GM18502 (cell line): ENCODE measurements at regions not wholly inside any gene's neighbourhood (a gene's known extent, or its start where the extent isn't known, plus 50 kb on each side); places are given as distances from the start of the nearest gene placed in this dataset.

Source experiments
- ATAC-seq: cut with Tn5 transposase; IDR thresholded peaks from one replicate; pipeline ENCODE4 v1.9.1; 2021; ENCODE audit warnings: mild to moderate bottlenecking; ENCODE audit not compliant: unreplicated experiment, poor library complexity

- no peak for ATAC-seq
Observed at GRCh38 chr2:217631115-217631514, 371.7 kb downstream of the TNS1 start.

DNA sequence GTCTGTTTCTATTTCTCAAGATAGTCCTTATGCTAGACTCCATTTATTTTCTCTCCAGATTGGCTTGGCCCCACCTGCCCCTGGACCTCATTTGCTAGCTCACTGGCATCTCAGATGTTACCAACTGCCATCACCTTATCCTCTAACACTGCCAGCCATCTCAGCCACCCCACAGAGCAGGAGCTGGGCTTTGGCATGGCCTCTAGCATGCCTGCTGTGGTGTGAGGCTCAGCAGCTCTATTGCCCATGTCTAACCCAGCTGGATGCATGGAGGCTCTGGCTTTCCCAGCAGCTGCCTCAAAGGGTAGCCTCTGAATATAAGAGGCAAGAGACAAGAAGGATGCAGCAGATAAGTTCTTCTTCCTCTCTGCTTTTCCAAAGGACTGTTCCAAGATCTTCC lies 373.4 kb downstream of the TNS1 start:
- no peak for ATAC-seq

DNA sequence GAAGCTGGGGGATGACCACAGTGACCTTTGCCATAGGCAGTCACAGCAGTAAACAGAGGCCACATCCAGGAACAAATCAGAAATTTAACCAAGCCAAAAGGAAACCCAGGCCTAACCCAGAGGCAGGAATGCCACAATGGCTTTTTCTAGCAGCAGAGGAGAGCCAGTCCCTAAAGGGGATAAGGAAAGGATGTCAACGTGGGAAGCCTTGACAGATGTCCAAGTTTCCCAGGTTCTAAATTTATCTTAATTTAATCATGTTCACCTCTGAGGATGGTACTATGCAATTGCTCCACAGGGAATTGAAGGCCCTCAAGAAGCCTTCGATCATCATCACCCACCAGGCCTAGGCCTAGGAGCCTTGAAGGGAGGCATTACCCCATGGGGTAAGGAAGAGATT lies 374.7 kb downstream of the TNS1 start:
- no peak for ATAC-seq

- ATAC-seq, result no peak
Observed at GRCh38 chr2:217626926-217627325, 375.9 kb downstream of the TNS1 start.

DNA sequence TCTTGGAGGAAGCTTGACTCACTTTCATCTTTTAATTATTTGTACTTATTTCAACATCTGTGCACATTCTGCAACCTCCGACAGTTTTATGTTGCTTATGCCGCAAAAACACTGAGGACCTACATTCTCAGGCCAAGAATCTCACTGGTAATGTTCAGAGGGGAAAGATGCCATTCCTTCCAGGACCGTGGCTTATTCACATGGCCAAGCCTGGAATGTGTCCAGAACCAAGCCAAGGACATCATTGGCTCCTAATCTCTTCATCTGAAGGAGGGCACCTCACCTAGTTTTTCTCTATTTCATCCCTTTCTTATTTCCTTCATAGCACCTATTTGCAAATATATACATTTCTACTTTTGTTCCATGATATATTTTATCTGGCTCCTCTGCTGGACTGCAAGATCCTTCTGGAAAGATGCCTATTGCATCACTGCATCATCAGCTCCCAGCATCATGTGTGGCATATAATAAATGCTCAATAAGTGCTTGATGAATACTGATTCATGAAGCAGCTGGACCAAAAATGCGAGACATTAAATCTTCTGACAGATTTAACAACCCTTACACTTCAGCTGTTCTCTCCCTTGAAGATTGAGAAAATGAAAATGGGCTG lies 377.1 kb downstream of the TNS1 start:
- no peak for ATAC-seq

- no peak for ATAC-seq
Observed at GRCh38 chr2:217623281-217623912, 379.4 kb downstream of the TNS1 start.

DNA sequence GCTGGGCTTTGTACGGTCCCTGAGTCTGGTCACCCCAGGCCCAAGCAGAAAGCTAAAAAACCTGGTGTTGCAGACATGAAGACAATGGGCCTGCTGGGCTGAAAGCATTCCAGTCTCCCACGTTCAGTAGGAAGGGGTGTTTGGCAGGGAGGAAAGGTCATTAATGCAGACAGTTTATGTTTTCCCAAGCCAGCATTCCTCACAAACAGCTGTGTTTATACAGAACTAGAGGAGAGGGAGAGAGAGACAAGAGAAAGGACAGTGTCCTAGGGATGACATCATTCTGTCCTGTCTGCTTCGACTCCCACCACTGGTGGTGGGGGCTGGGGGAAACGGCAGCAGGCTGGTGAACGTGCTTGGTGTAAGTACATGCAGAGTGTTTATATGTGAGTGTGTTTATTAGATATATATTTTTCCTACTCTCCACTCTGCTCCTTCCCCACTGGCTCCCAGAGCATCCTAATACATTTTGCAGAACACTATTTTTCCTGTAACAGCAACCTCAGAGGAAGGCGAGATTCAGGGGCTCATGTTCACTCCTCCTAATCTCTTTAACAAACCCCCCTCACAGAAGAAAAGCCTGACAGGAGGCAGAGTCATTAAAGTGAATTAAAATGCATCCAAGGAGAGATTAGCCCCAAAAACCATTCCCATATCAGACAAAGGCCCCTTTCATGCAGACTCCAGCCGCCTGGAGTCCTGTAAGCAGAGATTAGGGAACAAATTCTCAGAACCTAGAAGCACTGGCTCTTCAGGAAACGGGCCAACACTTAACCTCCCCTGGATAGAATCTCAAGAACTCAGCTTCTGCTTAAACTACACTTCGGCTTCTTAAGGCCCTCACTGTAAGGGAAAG lies 380.4 kb downstream of the TNS1 start:
- no peak for ATAC-seq

GRCh38 chr2:217621391-217621801 lies 381.4 kb downstream of the TNS1 start:
- ATAC-seq, result no peak

GRCh38 chr2:217618744-217619143 lies 384.1 kb downstream of the TNS1 start:
- no peak for ATAC-seq

DNA sequence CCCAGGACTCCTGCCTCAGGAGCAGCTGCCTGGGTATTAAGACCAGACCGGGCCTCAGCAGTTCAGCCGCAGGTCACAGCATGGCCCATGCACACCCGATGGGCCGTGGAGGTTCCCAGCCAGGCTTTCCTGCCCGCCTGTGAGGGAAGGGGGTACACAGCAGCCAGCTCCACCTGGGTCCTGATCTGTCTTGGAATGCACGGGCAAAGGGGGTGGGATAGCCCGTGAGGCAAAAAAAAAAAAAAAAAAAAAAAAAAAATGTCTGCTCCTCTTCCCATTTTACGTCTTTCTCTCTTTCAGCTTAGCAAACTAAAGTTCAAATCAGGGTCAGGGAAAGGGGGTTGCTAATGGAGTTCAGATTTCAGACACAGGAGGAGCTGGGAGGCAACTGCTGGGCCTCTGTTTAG lies 385.2 kb downstream of the TNS1 start:
- ATAC-seq, result no peak

GRCh38 chr2:217616936-217617335 lies 385.9 kb downstream of the TNS1 start:
- no peak for ATAC-seq

- no peak for ATAC-seq
Observed at GRCh38 chr2:217615171-217615570, 387.6 kb downstream of the TNS1 start.

GRCh38 chr2:217614498-217614897 lies 388.3 kb downstream of the TNS1 start:
- peak; percentile 78 for ATAC-seq

GRCh38 chr2:217614096-217614495 lies 388.7 kb downstream of the TNS1 start:
- ATAC-seq, result no peak

- ATAC-seq, result no peak
Observed at GRCh38 chr2:217612920-217613319, 389.9 kb downstream of the TNS1 start.

DNA sequence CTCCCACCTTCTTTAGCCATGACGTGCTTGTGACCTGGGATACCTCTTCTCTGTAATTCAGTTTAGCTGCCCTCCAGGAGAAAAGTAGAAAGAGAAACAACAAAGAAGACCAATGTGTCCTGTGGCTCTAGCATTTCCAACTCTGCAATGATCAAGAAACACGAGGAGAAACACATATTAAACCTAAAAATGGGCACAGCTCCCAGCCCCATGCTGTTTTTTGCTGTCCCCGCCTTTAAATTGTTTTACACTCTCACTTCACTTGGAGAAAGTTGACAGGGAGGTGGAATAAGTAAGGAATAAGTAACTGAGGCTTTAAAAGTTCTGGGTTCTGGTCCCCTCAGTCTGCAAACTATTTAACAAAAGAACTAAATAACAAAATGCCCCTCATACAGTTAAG lies 390.6 kb downstream of the TNS1 start:
- no peak for ATAC-seq

DNA sequence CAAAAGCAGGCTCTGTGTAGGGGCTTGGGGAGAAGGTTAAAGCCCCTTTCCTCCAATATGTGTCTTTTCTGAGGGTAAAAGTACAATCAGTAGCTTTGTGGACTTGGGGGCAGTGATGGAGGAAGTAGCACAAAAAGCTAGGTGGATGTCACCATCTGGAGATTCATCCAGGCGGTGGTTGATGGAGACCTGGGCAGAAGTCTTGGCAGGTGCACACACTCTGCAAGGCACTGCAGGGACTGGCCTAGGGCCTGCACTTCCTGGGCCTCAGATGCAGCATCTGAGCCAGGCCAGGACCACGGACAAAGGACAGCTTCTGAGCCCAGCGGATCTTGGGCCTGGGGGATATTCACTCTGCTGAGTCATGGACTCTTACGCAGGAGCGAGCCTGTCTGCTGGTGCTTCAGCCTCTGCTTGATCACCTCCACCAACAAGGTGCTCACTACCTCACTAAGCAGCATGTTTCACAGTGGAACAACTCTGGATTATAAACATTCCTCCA lies 391.1 kb downstream of the TNS1 start:
- no peak for ATAC-seq

- no peak for ATAC-seq
Observed at GRCh38 chr2:217611056-217611455, 391.7 kb downstream of the TNS1 start.

- ATAC-seq, result no peak
Observed at GRCh38 chr2:217610401-217610814, 392.4 kb downstream of the TNS1 start.

DNA sequence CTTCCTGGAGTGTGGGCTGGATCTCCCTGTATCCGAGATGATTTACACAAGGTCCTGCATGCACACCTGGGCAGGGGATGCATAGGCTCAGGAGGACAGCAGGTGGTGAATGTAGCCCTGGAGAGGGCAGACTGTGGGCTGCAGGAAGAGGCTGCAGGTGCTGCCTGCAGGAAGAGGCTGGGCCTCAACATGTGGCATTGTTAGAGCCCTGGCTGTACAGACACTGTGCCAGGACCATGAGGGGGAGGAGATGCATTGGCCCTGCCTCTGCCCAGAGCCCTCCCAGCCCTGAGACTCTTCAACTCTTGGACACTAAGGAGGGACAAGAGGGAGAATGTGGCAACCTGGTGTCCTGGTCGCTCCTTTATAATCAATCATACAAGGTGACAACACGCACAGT lies 392.8 kb downstream of the TNS1 start:
- no peak for ATAC-seq

DNA sequence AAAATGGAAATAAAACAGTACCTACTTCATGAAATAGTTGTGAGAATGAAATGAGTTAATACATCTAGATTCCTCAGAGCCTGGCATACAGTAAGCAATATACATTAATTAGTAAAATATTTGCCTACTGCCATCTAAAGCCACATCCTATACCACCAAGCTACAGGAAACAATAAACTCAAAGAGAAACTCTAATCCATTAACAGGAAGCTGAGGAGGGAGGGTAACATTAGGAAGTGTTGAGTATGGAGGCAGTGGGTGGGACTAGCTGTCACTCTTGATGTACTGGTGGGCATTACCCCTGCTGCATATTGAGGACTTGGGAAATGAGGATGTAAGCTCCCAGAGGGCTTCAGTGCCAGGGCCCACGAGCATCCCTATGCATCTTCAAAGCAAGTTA lies 396.5 kb downstream of the TNS1 start:
- no peak for ATAC-seq
